ENCODE measurements at regions not wholly inside any gene's neighbourhood (a gene's known extent, or its start where the extent isn't known, plus 50 kb on each side); places are given as distances from the start of the nearest gene placed in this dataset.

- no peaks in the 10 kb centered on the region for H3K9me3 ChIP-seq
- H3K27ac ChIP-seq = no peak overlapping the region
- H3K27me3 ChIP-seq = no peaks in the 10 kb centered on the region
- no peak for DNase-seq
- H3K4me1 ChIP-seq = no peaks in the 10 kb centered on the region
- intact Hi-C loops (cut with DNase I; ENCODE audit: low total_unique reads) = no loop called here
- H3K4me3 ChIP-seq = no peak overlapping the region
- H3K36me3 ChIP-seq = no peaks in the 10 kb centered on the region
- 78 to 87% (median 81%) methylated on average over 2 of the region's 2 CpGs for WGBS, 5 donors
- TF ChIP-seq EP300 (IDR thresholded peaks at IDR 0.05) (no peak), POLR2AphosphoS5 (IDR thresholded peaks at IDR 0.05) (no peak), POLR2A (IDR thresholded peaks at IDR 0.05) (no peak)
- TF ChIP-seq, protein P1, sequence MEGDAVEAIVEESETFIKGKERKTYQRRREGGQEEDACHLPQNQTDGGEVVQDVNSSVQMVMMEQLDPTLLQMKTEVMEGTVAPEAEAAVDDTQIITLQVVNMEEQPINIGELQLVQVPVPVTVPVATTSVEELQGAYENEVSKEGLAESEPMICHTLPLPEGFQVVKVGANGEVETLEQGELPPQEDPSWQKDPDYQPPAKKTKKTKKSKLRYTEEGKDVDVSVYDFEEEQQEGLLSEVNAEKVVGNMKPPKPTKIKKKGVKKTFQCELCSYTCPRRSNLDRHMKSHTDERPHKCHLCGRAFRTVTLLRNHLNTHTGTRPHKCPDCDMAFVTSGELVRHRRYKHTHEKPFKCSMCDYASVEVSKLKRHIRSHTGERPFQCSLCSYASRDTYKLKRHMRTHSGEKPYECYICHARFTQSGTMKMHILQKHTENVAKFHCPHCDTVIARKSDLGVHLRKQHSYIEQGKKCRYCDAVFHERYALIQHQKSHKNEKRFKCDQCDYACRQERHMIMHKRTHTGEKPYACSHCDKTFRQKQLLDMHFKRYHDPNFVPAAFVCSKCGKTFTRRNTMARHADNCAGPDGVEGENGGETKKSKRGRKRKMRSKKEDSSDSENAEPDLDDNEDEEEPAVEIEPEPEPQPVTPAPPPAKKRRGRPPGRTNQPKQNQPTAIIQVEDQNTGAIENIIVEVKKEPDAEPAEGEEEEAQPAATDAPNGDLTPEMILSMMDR (IDR thresholded peaks at IDR 0.05) = no peak
Measured at GRCh38 chr11:92663539-92663938, 305.9 kb upstream of the MTNR1B start.

DNA sequence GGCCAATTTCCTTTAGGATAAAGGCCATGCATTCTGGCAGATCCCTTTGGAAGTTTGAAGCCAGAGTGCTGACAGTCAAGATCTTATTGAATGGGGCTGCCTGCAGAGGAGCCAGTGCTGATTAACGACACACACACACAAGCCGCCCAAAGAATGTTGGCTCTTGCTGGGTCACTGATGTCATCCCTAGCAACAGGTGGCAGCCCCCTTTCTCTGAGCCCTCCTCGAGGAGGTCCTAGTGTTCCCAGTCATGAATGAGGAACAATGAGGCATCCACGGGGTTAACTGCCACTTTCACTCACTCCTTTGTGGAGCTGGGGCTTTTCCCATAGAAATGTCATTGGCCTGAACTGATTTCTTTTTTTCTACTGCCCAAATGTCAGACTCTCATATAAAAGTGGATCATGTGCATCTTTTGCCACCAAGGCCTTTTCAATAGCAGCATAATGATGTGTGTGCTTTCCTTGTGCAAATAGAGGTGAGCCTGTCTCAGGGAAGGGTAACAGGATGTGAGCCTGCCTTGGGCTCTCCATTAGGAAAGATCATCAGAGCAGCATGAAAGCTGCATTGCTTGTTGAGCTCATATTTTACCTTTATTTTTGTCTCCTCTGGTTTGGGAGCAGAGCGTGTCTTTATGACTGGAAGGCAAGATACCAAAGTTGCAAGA, 301.8 kb upstream of the MTNR1B start:
- no peak for TF ChIP-seq EP300 (IDR thresholded peaks at IDR 0.05)
- TF ChIP-seq, protein P1 (IDR thresholded peaks at IDR 0.05) = no peak
- no peak for TF ChIP-seq POLR2AphosphoS5 (IDR thresholded peaks at IDR 0.05)
- TF ChIP-seq POLR2A (IDR thresholded peaks at IDR 0.05) = no peak
- WGBS, 5 donors = 41 to 66% (median 51%) methylated on average over 5 of the region's 5 CpGs
- H3K9me3 ChIP-seq = no peaks in the 10 kb centered on the region
- H3K27me3 ChIP-seq = no peaks in the 10 kb centered on the region
- DNase-seq = no peak
- no peak overlapping the region for H3K4me3 ChIP-seq
- intact Hi-C loops (cut with DNase I; ENCODE audit: low total_unique reads) = no loop called here
- no peaks in the 10 kb centered on the region for H3K36me3 ChIP-seq
- peaks cover 0 to 13% (median 0%) of the 10 kb centered on the region in 4 donors for H3K4me1 ChIP-seq
- H3K27ac ChIP-seq = no peak overlapping the region

DNA sequence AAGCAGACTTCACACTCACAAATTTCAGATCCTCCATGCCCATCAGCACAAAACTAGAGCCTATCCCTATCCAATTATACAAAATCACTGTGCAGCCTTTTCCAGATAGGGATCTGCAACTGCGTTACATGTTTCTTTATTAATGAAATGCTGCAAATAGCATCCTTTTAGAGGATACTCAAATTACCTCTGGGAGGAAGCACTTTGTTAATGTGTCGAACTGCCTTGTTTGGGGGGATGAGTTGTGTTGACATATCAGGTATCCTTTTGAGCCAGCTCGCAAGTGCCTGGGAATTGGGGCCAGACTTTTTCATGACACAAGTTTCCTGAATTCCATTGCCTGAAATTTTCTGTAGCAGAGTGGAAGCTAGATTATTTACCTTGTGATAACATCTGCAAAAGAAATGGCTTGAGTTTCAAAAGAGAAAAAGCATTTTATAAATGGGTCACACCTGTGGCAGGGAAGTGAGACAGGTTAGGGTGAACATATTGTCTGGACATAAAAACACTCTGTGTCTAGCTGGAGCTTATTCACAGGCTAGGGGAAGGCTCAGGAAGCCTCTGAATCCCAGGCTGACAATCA, 299.1 kb upstream of the MTNR1B start:
- no peak overlapping the region for H3K4me3 ChIP-seq
- TF ChIP-seq, protein P1 (IDR thresholded peaks at IDR 0.05) = no peak
- no peak for TF ChIP-seq POLR2AphosphoS5 (IDR thresholded peaks at IDR 0.05)
- TF ChIP-seq POLR2A (IDR thresholded peaks at IDR 0.05) = no peak
- TF ChIP-seq EP300 (IDR thresholded peaks at IDR 0.05) = no peak
- H3K27ac ChIP-seq = no peak overlapping the region
- no peaks in the 10 kb centered on the region for H3K27me3 ChIP-seq
- DNase-seq = no peak
- no peaks in the 10 kb centered on the region for H3K36me3 ChIP-seq
- peaks cover 0 to 17% (median 0%) of the 10 kb centered on the region in 4 donors for H3K4me1 ChIP-seq
- WGBS, 5 donors = 21 to 47% (median 26%) methylated on average over 3 of the region's 3 CpGs
- intact Hi-C loops (cut with DNase I; ENCODE audit: low total_unique reads) = no loop called here
- H3K9me3 ChIP-seq = no peaks in the 10 kb centered on the region

DNA sequence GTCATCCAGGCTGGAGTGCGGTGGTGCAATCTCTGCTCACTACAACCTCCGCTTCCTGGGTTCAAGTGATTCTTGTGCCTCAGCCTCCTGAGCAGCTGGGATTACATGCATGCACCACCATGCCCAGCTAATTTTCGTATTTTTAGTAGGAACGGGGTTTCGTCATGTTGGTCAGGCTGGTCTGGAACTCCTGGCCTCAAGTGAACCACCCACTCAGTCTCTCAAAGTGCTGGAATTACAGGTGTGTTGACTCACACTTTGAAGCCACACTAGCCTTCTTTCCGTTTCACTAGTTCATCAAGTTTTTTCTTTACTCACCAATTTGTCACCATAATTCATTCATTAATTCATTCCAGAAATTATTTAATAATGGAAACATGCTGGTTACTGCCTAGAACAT, 298.4 kb upstream of the MTNR1B start:
- H3K27me3 ChIP-seq = no peaks in the 10 kb centered on the region
- peaks cover 0 to 22% (median 0%) of the 10 kb centered on the region in 4 donors for H3K4me1 ChIP-seq
- no peaks in the 10 kb centered on the region for H3K9me3 ChIP-seq
- H3K4me3 ChIP-seq = no peak overlapping the region
- TF ChIP-seq POLR2A (IDR thresholded peaks at IDR 0.05) = no peak
- TF ChIP-seq EP300 (IDR thresholded peaks at IDR 0.05) = no peak
- TF ChIP-seq, protein P1 (IDR thresholded peaks at IDR 0.05) = no peak
- no peak for TF ChIP-seq POLR2AphosphoS5 (IDR thresholded peaks at IDR 0.05)
- no peak for DNase-seq
- WGBS, 5 donors = 83 to 89% (median 86%) methylated on average over 6 of the region's 6 CpGs
- H3K36me3 ChIP-seq = no peaks in the 10 kb centered on the region
- no peak overlapping the region for H3K27ac ChIP-seq
- intact Hi-C loops (cut with DNase I; ENCODE audit: low total_unique reads) = no loop called here

All from stomach (tissue), 8 donors.